LNCAP (cell line): ENCODE measurements at regions not wholly inside any gene's neighbourhood (a gene's known extent, or its start where the extent isn't known, plus 50 kb on each side); places are given as distances from the start of the nearest gene placed in this dataset.

Source experiments
- TF ChIP-seq, protein P1 (sequence below): fragments of 450-650 bp; IDR thresholded peaks from 2 replicates; pipeline ENCODE4 v1.5.1; 2017; ENCODE audit warnings: mild to moderate bottlenecking

DNA sequence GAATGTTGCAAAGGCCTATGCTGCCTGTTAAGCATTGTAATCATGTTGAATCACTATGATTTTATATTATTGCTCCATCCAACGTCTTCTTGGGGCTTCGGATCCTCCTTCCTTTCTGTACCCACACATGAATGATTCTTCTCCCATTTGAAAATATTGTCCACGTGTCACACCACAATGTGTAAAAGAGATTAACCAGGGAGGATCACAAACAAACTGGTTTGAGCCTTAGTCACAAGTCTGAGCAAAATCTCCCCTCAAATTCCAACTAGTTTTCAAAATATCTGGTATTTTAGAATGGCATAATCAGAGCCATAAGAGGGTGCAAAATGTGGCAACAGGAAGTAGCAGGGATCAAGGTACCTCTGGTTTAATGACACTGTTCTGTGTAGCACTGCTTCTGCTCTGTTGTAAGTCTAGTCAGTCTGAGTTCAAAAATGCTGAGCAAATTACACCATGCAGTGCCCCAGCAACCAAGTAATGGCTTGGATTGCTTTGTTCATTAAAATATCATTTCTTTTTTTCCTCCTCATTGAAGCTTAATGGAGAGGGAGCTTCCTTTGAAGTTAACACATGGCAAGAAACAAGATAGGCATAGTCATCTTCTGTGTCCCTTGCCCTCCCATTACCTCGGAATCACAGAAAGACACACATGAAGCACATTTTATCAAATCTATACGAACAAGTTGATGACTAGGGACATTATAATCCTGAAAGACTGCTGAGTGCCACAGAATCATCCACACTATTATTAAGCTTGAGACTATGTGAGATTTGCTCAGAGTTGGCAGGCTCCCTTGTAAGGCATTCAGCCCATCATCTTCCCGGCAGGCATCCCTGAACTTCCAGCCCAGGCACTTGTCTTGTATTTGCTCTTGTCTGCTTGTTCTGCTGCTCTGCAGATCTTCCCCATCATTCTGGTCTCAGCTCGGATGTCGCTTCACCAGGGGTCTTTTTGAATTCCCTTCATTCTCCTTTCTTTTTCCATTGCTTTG lies 102.0 kb upstream of the PRLR start:
- TF ChIP-seq, protein P1, sequence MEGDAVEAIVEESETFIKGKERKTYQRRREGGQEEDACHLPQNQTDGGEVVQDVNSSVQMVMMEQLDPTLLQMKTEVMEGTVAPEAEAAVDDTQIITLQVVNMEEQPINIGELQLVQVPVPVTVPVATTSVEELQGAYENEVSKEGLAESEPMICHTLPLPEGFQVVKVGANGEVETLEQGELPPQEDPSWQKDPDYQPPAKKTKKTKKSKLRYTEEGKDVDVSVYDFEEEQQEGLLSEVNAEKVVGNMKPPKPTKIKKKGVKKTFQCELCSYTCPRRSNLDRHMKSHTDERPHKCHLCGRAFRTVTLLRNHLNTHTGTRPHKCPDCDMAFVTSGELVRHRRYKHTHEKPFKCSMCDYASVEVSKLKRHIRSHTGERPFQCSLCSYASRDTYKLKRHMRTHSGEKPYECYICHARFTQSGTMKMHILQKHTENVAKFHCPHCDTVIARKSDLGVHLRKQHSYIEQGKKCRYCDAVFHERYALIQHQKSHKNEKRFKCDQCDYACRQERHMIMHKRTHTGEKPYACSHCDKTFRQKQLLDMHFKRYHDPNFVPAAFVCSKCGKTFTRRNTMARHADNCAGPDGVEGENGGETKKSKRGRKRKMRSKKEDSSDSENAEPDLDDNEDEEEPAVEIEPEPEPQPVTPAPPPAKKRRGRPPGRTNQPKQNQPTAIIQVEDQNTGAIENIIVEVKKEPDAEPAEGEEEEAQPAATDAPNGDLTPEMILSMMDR, result no peak

DNA sequence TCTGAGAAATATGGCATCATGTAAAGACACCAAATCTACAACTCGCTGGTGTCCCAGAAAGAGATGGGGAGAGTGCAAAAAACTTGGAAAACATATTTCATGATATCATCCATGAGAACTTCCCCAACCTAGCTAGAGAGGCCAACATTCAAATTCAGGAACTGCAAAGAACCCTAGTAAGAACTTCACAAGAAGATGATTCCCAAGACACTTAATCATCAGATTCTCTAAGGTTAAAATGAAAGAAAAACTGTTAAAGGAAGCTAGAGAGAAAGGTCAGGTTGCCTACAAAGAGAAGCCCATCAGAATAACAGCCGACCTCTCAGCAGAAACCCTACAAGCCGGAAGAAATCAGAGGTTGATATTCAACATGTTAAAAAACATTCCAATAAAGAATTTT lies 95.5 kb upstream of the PRLR start:
- TF ChIP-seq, protein P1, result no peak

DNA sequence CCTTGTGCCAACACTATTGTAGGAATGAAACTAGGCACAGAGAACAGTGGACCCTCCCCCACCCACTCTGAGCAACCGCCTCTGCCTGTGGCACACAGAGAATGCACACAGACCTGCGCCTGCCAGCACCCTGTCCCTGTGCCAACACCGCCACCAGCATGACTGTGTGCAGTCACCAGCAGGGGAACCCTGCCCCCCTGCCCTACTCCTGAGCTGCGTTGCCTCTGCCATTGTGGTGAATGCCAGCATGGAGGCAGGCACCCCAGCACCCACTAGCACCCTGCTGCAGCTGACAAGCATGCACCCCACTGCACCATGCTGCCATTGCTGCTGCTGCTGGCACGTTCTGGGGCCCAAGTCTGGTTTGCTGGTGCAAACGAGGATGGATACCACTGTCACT lies 94.4 kb upstream of the PRLR start:
- TF ChIP-seq, protein P1, result no peak

DNA sequence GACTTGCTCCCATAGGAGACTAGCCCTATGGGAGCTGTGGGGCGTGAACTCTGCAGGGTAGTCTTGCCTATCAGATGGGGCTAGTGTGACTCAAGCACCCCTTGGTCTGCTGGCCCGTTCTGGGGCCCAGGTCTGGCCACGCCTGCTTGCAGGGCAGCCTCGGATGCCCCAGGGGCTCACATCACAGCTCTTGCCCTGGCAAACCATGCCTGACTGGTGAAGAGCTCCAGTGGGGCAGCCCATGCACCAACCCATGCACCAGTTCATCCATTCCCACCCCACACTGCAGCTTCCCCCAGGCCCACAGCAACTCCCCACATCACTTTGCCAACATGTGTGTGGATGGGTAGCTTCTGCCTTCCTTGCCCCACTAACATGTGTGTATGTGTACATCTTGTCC lies 93.9 kb upstream of the PRLR start:
- TF ChIP-seq, protein P1, result no peak

DNA sequence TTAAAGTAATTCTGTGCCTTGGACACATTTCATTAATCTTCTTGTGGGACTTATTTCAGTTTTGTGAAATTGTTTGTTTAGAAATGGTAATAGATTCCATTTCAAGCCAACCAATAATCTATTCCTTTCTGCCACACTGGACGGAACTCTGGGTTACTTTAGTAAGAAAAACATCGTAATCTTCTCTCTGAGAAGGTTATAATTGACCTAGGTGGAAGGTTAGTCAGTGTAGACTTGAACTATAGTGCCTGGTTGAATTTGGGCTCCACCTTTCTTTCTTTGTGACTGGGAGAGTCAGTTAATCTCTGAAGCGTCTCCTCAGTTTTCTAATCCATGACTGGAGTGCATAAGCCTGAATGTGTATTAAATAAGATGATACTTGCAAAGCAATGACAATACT lies 89.7 kb upstream of the PRLR start:
- TF ChIP-seq, protein P1, result no peak

DNA sequence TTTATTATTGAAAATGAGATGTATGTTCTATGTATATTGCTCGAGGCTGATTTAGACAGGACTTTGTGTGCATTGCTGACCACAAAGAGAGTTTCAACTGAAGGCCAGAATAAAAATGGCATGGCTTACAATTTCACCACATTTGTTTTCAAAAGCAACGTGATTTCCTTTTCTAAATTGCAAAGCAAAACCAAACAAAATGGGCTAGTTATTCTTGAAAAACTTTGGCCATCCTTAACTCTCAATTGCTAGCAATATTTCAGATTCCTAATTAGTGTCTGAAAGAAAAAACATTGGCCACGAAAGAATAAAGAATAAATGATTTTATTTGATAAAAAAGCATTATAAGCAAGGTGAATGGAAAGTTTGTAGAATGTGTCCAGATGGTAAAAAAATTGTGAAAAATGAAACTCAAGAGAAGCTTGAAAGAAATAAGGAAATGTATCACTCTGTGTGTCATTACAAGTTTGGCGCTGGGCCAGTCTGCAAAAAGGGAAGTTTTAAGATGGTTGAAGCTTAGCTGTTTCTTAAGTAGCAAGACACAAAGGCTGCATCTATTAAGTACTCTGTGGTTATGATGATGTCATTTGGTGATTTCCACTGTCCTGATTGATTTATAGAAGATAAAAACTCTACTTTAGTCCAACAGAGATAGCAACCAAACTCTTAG lies 89.2 kb upstream of the PRLR start:
- TF ChIP-seq, protein P1, result no peak

DNA sequence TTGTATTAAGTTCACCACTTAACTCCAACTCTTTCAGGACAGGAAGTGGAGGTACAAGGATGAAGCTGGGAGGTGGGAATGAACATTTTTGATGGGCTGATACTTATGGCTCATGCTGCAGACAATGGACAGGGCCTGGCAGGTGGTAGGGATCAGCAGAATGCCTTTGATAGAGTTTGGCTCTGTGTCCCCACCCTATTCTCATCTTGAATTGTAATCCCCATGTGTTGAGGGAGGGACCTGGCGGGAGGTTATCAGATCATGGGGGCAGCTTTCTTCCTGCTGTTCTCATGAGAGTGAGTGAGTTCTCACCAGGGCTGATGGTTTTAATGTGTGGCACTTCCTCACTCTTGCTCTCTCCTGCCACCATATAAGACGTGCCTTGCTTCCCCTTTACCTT lies 87.3 kb upstream of the PRLR start:
- TF ChIP-seq, protein P1, result no peak
